Lower leg skin (tissue), 4 donors: ENCODE measurements at regions not wholly inside any gene's neighbourhood (a gene's known extent, or its start where the extent isn't known, plus 50 kb on each side); places are given as distances from the start of the nearest gene placed in this dataset.

Experiments used
- DNase-seq, 2 donors: peaks; one replicate each; pipeline ENCODE4 v3.0.0-alpha.2; 2019; ENCODE audit warnings: low spot score in 2 of 2
- H3K4me3 ChIP-seq: fragments of 200-600 bp; sonication (generic); 2 replicates; pipeline ENCODE4 v1.5.1; 2017; ENCODE audit warnings: mild to moderate bottlenecking, low read depth; ENCODE audit not compliant: poor library complexity, severe bottlenecking
- POLR2A ChIP-seq, 2 donors: fragments of 450-650 bp; IDR thresholded peaks; one replicate each; pipeline ENCODE4 v1.6.1; 2016 to 2017; ENCODE audit warnings: antibody characterized with exemption in 2 of 2, mild to moderate bottlenecking in 1 of 2, moderate library complexity in 1 of 2
- WGBS, 2 donors: methylation state at CpG; one replicate each; pipeline ENCODE4 v1.1.5; 2018; 5-methylcytosine and 5-hydroxymethylcytosine counted together
- intact Hi-C: fragments of 100-400 bp; cut with DNase I; formaldehyde crosslinking; loops from one replicate; pipeline ENCODE4 v1.15.0; 2023; ENCODE audit warnings: low total_unique reads
- TF ChIP-seq, protein P1 (sequence below), 3 donors: fragments of 450-650 bp; IDR thresholded peaks; one replicate each; pipeline ENCODE4 v1.5.1; 2016; ENCODE audit warnings: antibody characterized with exemption in 3 of 3, mild to moderate bottlenecking in 3 of 3, moderate library complexity in 2 of 3

GRCh38 chr2:139059617-139060016, 279.4 kb upstream of the NXPH2 start:
- H3K4me3 ChIP-seq: no peak overlapping the region
- TF ChIP-seq, protein P1, sequence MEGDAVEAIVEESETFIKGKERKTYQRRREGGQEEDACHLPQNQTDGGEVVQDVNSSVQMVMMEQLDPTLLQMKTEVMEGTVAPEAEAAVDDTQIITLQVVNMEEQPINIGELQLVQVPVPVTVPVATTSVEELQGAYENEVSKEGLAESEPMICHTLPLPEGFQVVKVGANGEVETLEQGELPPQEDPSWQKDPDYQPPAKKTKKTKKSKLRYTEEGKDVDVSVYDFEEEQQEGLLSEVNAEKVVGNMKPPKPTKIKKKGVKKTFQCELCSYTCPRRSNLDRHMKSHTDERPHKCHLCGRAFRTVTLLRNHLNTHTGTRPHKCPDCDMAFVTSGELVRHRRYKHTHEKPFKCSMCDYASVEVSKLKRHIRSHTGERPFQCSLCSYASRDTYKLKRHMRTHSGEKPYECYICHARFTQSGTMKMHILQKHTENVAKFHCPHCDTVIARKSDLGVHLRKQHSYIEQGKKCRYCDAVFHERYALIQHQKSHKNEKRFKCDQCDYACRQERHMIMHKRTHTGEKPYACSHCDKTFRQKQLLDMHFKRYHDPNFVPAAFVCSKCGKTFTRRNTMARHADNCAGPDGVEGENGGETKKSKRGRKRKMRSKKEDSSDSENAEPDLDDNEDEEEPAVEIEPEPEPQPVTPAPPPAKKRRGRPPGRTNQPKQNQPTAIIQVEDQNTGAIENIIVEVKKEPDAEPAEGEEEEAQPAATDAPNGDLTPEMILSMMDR (IDR thresholded peaks at IDR 0.05): no peak
- no peak for TF ChIP-seq POLR2A (IDR thresholded peaks at IDR 0.05)
- WGBS, 2 donors: 57 to 74% methylated on average over 2 of the region's 2 CpGs
- intact Hi-C loops: no loop called here
- DNase-seq: no peak

DNA sequence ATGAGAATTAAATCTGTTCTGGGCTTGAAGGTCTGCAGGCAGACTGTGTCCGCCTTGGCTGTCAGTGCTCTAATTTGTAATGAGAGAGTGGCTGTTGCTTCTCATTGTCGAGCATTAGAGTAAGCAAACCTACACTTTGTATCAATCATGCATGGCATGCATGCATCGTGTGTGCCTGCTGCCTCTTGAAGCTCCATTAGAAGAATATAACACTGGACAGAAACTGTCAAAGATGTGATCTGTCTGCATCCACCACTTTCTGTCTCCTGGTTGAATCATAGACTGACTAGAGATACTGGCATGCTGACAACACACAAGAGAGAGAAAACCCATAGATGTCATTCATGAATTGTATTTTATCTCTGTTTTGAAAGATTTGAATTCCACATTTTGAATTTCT, 275.0 kb upstream of the NXPH2 start:
- TF ChIP-seq, protein P1 (IDR thresholded peaks at IDR 0.05): no peak
- no peak for TF ChIP-seq POLR2A (IDR thresholded peaks at IDR 0.05)
- no peak for DNase-seq
- no peak overlapping the region for H3K4me3 ChIP-seq
- intact Hi-C loops: no loop called here
- 66 to 67% methylated on average over 3 of the region's 3 CpGs for WGBS, 2 donors

DNA sequence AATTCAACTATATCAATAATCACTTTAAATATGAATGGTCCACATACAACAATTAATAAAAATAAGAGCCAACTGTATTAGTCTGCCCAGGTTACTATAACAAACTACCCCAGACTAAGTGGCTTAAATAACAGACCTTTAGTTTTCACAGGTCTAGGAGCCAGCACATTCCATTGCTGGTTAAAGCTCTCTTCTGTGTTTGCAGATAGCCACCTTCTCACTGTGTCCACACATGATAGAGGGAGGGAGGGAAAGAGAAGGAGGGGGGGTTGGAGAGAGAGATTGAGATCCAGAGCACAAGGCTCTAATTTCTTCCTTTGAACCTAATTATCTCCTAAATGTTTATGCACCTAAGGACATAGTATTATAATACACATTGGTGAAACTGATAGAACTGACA, 267.8 kb upstream of the NXPH2 start:
- H3K4me3 ChIP-seq: no peak overlapping the region
- DNase-seq: no peak
- intact Hi-C loops: no loop called here
- TF ChIP-seq POLR2A (IDR thresholded peaks at IDR 0.05): no peak
- TF ChIP-seq, protein P1 (IDR thresholded peaks at IDR 0.05): no peak

DNA sequence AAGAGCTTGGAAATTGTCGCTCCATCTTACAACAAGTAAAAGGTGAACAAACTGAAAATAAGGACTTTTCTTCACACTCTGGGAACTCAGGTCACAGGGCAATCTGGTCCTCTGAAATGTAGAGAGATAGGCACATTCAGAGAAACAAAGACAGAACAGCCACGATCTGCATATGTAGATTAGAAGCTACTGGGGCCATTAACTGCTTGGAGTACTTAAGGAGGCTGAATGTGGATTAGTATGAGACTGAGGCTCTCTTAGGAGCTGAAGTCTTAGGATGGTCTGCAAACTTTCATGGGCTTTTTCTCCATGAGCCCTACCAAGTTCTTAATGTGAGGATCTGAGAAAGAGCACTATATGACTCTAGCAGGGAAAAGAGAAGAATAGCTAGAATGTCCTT, 265.3 kb upstream of the NXPH2 start:
- intact Hi-C loops: no loop called here
- DNase-seq: no peak
- 71 to 79% methylated on average over 2 of the region's 2 CpGs for WGBS, 2 donors
- no peak overlapping the region for H3K4me3 ChIP-seq
- no peak for TF ChIP-seq POLR2A (IDR thresholded peaks at IDR 0.05)
- TF ChIP-seq, protein P1 (IDR thresholded peaks at IDR 0.05): no peak

- no peak for TF ChIP-seq POLR2A (IDR thresholded peaks at IDR 0.05)
- TF ChIP-seq, protein P1 (IDR thresholded peaks at IDR 0.05): no peak
- intact Hi-C loops: no loop called here
- H3K4me3 ChIP-seq: no peak overlapping the region
- no peak for DNase-seq
Measured at GRCh38 chr2:139034064-139034463, 253.9 kb upstream of the NXPH2 start.

DNA sequence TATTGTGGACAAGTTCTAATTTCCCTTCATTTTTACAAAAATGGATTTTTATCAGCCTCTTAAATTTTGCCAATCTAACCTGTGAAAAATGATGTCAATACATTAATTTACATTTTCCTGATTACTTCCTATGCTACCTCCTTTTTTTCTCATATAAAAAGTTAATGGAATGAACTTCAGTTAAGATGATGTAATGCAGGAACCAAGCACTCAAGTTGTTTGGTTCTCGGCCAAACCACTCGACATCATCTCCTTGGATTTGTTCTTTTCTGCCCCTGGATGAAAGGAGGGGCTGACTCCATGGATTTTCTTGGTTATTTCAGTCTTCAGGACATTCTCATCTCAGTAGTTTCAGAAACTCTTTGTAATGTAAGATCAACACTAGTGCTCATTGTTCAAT, 253.1 kb upstream of the NXPH2 start:
- intact Hi-C loops: no loop called here
- 34 to 42% methylated on average over 2 of the region's 2 CpGs for WGBS, 2 donors
- no peak overlapping the region for H3K4me3 ChIP-seq
- TF ChIP-seq, protein P1 (IDR thresholded peaks at IDR 0.05): no peak
- no peak for DNase-seq
